SH-SY5Y (cell line): ENCODE measurements at regions not wholly inside any gene's neighbourhood (a gene's known extent, or its start where the extent isn't known, plus 50 kb on each side); places are given as distances from the start of the nearest gene placed in this dataset.

Experiments used
- GATA2 ChIP-seq: IDR thresholded peaks from 2 replicates; pipeline ENCODE4 v1.6.1; 2011; ENCODE audit warnings: mild to moderate bottlenecking, low read depth, low read length
- GATA3 ChIP-seq: IDR thresholded peaks from 2 replicates; pipeline ENCODE4 v1.6.1; 2011; ENCODE audit warnings: low read depth, mild to moderate bottlenecking, low read length, moderate library complexity

DNA sequence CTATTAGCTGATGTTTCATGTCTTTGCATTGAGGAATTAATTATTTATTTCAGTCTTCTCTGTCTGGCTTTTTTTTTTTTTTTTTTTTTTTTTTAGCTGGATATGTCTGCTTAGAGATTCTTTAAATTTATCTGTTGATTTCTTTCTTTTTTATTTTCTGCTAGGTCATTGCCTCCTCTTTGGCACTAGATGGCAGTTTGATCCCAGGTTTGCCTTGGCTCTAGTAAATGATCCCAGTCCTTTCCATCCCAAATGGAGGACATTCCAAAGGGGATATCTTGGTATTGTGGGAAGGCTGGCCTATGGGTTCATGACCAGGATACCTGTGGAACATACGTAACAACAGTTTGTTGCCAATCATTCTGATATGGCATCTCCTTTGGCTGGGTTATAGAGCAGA is 339.5 kb upstream of the GCFC2 start:
- TF ChIP-seq GATA3: no peak
- TF ChIP-seq GATA2: no peak
